ENCODE measurements at regions not wholly inside any gene's neighbourhood (a gene's known extent, or its start where the extent isn't known, plus 50 kb on each side); places are given as distances from the start of the nearest gene placed in this dataset.
"Not testable (repeated sequence)": the region's sequence is repeated elsewhere in the genome, so short reads cannot be mapped to it uniquely, and the experiment has no call there.

GRCh38 chr14:40072175-40072574 lies 639.9 kb upstream of the FBXO33 start:
- no peak for DNase-seq

GRCh38 chr14:40058901-40059897 lies 627.0 kb upstream of the FBXO33 start:
- DNase-seq = no peak

GRCh38 chr14:40053416-40053815 lies 621.2 kb upstream of the FBXO33 start:
- DNase-seq = no peak

GRCh38 chr14:40028991-40029390 lies 596.8 kb upstream of the FBXO33 start:
- no peak for DNase-seq

- DNase-seq = no peak
Observed at GRCh38 chr14:40025101-40025500, 592.9 kb upstream of the FBXO33 start.

- DNase-seq = no peak
Observed at GRCh38 chr14:40010961-40011360, 578.7 kb upstream of the FBXO33 start.

- DNase-seq = no peak
Observed at GRCh38 chr14:40009771-40010170, 577.5 kb upstream of the FBXO33 start.

GRCh38 chr14:40008345-40008744 lies 576.1 kb upstream of the FBXO33 start:
- not testable (repeated sequence) for DNase-seq

- DNase-seq = no peak
Observed at GRCh38 chr14:40004871-40005500, 572.8 kb upstream of the FBXO33 start.

GRCh38 chr14:40003773-40004172 lies 571.5 kb upstream of the FBXO33 start:
- DNase-seq = no peak

- no peak for DNase-seq
Observed at GRCh38 chr14:39998854-39999253, 566.6 kb upstream of the FBXO33 start.

- DNase-seq = no peak
Observed at GRCh38 chr14:39998114-39998513, 565.9 kb upstream of the FBXO33 start.

GRCh38 chr14:39991041-39991440 lies 558.8 kb upstream of the FBXO33 start:
- DNase-seq = no peak

- DNase-seq = no peak
Observed at GRCh38 chr14:39988939-39989338, 556.7 kb upstream of the FBXO33 start.

- no peak for DNase-seq
Observed at GRCh38 chr14:39984323-39984722, 552.1 kb upstream of the FBXO33 start.

- no peak for DNase-seq
Observed at GRCh38 chr14:39977198-39977597, 545.0 kb upstream of the FBXO33 start.

GRCh38 chr14:39974036-39974435 lies 541.8 kb upstream of the FBXO33 start:
- no peak for DNase-seq

GRCh38 chr14:39972704-39973103 lies 540.5 kb upstream of the FBXO33 start:
- no peak for DNase-seq

GRCh38 chr14:39967885-39968284 lies 535.7 kb upstream of the FBXO33 start:
- DNase-seq = no peak

- no peak for DNase-seq
Observed at GRCh38 chr14:39957987-39958386, 525.8 kb upstream of the FBXO33 start.

- DNase-seq = no peak
Observed at GRCh38 chr14:39957290-39957689, 525.1 kb upstream of the FBXO33 start.

- DNase-seq = no peak
Observed at GRCh38 chr14:39956372-39956771, 524.1 kb upstream of the FBXO33 start.

- no peak for DNase-seq
Observed at GRCh38 chr14:39948235-39948634, 516.0 kb upstream of the FBXO33 start.

GRCh38 chr14:39946807-39947206 lies 514.6 kb upstream of the FBXO33 start:
- DNase-seq = no peak

Measured in HCEC 1CT (cell line).